ENCODE measurements at regions not wholly inside any gene's neighbourhood (a gene's known extent, or its start where the extent isn't known, plus 50 kb on each side); places are given as distances from the start of the nearest gene placed in this dataset.

DNA sequence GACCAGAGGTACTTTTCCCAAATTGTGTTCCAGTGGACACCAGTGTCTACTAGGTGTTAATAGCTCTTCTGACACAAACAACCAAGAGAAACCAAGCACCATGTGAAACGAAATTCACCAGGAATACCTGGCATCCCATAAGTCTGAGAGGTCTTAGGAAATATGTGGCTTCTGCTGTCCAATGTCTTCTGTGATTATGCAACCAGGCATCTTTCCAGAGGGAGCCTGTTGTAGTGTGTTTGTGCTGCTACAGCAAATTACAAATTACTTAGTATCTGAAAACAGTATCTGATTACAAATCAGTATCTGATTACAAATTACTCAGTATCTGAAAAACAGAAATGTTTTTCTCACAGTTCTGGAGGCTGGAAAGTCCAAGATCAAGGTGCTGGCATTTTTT, 133.6 kb upstream of the NPVF start:
- TF ChIP-seq, protein P1, sequence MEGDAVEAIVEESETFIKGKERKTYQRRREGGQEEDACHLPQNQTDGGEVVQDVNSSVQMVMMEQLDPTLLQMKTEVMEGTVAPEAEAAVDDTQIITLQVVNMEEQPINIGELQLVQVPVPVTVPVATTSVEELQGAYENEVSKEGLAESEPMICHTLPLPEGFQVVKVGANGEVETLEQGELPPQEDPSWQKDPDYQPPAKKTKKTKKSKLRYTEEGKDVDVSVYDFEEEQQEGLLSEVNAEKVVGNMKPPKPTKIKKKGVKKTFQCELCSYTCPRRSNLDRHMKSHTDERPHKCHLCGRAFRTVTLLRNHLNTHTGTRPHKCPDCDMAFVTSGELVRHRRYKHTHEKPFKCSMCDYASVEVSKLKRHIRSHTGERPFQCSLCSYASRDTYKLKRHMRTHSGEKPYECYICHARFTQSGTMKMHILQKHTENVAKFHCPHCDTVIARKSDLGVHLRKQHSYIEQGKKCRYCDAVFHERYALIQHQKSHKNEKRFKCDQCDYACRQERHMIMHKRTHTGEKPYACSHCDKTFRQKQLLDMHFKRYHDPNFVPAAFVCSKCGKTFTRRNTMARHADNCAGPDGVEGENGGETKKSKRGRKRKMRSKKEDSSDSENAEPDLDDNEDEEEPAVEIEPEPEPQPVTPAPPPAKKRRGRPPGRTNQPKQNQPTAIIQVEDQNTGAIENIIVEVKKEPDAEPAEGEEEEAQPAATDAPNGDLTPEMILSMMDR (IDR thresholded peaks at IDR 0.05 in 2 of 3, conservative IDR thresholded peaks at IDR 0.05 in 1 of 3; ENCODE audit: borderline replicate concordance in 1 of 3, insufficient read depth in 1 of 3, low read depth in 2 of 3, low read length in 2 of 3): no peak
- TF ChIP-seq SIN3A (IDR thresholded peaks at IDR 0.05; ENCODE audit: low read depth) (no peak), POLR2A (IDR thresholded peaks at IDR 0.05; ENCODE audit: borderline replicate concordance, extremely low read depth, insufficient read depth, insufficient read length) (no peak)

Measured in HCT116 (cell line).